GM23338 (cell line): ENCODE measurements at regions not wholly inside any gene's neighbourhood (a gene's known extent, or its start where the extent isn't known, plus 50 kb on each side); places are given as distances from the start of the nearest gene placed in this dataset.

ENCODE experiments used
- ATAC-seq: fragments of 200-7000 bp; cut with Tn5 transposase; 3 replicates; pipeline ENCODE4 v1.9.1; 2020
- DNase-seq: peaks from one replicate; pipeline ENCODE4 v3.0.0-alpha.2; 2015; ENCODE audit warnings: low spot score
- H2AFZ ChIP-seq: fragments of 200-600 bp; sonication (generic); 2 replicates; pipeline ENCODE4 v1.8.0; 2016; ENCODE audit warnings: antibody characterized with exemption, mild to moderate bottlenecking, moderate library complexity
- H3F3A ChIP-seq: fragments of 200-600 bp; sonication (generic); replicated peaks from 2 replicates; pipeline ENCODE4 v1.8.0; 2017; ENCODE audit warnings: antibody characterized with exemption, mixed run types, low read depth
- H3K27ac ChIP-seq: fragments of 200-600 bp; sonication (generic); 2 replicates; pipeline ENCODE4 v1.6.1; 2016; ENCODE audit warnings: low read depth
- H3K27me3 ChIP-seq: fragments of 200-600 bp; sonication (generic); 2 replicates; pipeline ENCODE4 v1.8.0; 2016; ENCODE audit warnings: mild to moderate bottlenecking, mixed run types, moderate library complexity; ENCODE audit not compliant: insufficient read depth
- H3K36me3 ChIP-seq: fragments of 200-600 bp; sonication (generic); 2 replicates; pipeline ENCODE4 v1.8.0; 2016; ENCODE audit warnings: mild to moderate bottlenecking; ENCODE audit not compliant: insufficient read depth
- H3K4me1 ChIP-seq: fragments of 200-600 bp; sonication (generic); 2 replicates; pipeline ENCODE4 v1.8.0; 2016; ENCODE audit warnings: mild to moderate bottlenecking, moderate library complexity; ENCODE audit not compliant: insufficient read depth
- H3K4me2 ChIP-seq: fragments of 200-600 bp; sonication (generic); 2 replicates; pipeline ENCODE4 v1.7.1; 2017; ENCODE audit warnings: mixed run types
- H3K4me3 ChIP-seq: fragments of 200-600 bp; sonication (generic); 2 replicates; pipeline ENCODE4 v1.6.1; 2016; ENCODE audit warnings: mixed run types
- H3K79me2 ChIP-seq: fragments of 200-600 bp; sonication (generic); replicated peaks from 2 replicates; pipeline ENCODE4 v1.8.0; 2017; ENCODE audit warnings: mild to moderate bottlenecking; ENCODE audit not compliant: insufficient read depth
- H3K9me2 ChIP-seq: fragments of 200-600 bp; sonication (generic); 2 replicates; pipeline ENCODE4 v1.8.0; 2017; ENCODE audit not compliant: insufficient read depth
- H4K20me1 ChIP-seq: fragments of 200-600 bp; sonication (generic); replicated peaks from 2 replicates; pipeline ENCODE4 v1.8.0; 2017; ENCODE audit warnings: mild to moderate bottlenecking; ENCODE audit not compliant: insufficient read depth
- H3K27ac Mint-ChIP-seq: 2 replicates; pipeline ENCODE4 v1.8.0; 2020; ENCODE audit warnings: inconsistent platforms, mild to moderate bottlenecking, moderate library complexity, mixed read lengths
- H3K27me3 Mint-ChIP-seq: 3 replicates; pipeline ENCODE4 v1.8.0; 2022; ENCODE audit warnings: low read depth, mild to moderate bottlenecking, moderate library complexity, mixed read lengths, inconsistent platforms; ENCODE audit not compliant: insufficient read depth, poor library complexity
- H3K36me3 Mint-ChIP-seq: 3 replicates; pipeline ENCODE4 v1.8.0; 2021; ENCODE audit warnings: low read depth, mild to moderate bottlenecking, inconsistent platforms, moderate library complexity, mixed read lengths
- H3K4me1 Mint-ChIP-seq: 3 replicates; pipeline ENCODE4 v1.8.0; 2020; ENCODE audit warnings: mild to moderate bottlenecking, inconsistent platforms, mixed read lengths
- H3K4me3 Mint-ChIP-seq: 3 replicates; pipeline ENCODE4 v1.8.0; 2021; ENCODE audit warnings: moderate library complexity, mild to moderate bottlenecking, inconsistent platforms, mixed read lengths
- H3K9me3 Mint-ChIP-seq: 3 replicates; pipeline ENCODE4 v1.8.0; 2020; ENCODE audit warnings: moderate library complexity, mild to moderate bottlenecking, inconsistent platforms, mixed read lengths
- CREB1 ChIP-seq: fragments of 250-450 bp; sonication (Bioruptor Pico); IDR thresholded peaks from 2 replicates; pipeline ENCODE4 v1.5.0; 2020; ENCODE audit warnings: low read depth, mild to moderate bottlenecking, moderate library complexity
- CTCF ChIP-seq, 2 experiments: fragments of 200-600 bp in 1 of 2; sonication (generic) in 1 of 2; conservative IDR thresholded peaks; 2 replicates each; pipeline versions ENCODE4 v1.5.1 to v1.6.1; 2016 to 2017; ENCODE audit warnings: antibody characterized with exemption in 2 of 2, low read depth in 2 of 2, mild to moderate bottlenecking in 2 of 2, moderate library complexity in 1 of 2
- ETS1 ChIP-seq: IDR thresholded peaks from 2 replicates; pipeline ENCODE4 v1.6.1; 2016; ENCODE audit warnings: antibody characterized with exemption
- EZH2 ChIP-seq: fragments of 200-600 bp; sonication (generic); IDR thresholded peaks from one replicate; pipeline ENCODE4 v1.8.0; 2017; ENCODE audit warnings: antibody characterized with exemption, mild to moderate bottlenecking, low read depth; ENCODE audit not compliant: unreplicated experiment
- EZH2phosphoT487 ChIP-seq: fragments of 200-600 bp; sonication (generic); IDR thresholded peaks from one replicate; pipeline ENCODE4 v1.8.1; 2018; ENCODE audit warnings: antibody characterized with exemption; ENCODE audit not compliant: unreplicated experiment
- JUNB ChIP-seq: IDR thresholded peaks from one replicate; pipeline ENCODE4 v1.6.1; 2016; ENCODE audit warnings: antibody characterized with exemption; ENCODE audit not compliant: unreplicated experiment
- NANOG ChIP-seq: IDR thresholded peaks from 2 replicates; pipeline ENCODE4 v1.6.1; 2016; ENCODE audit warnings: antibody characterized with exemption, borderline replicate concordance
- POLR2AphosphoS5 ChIP-seq: IDR thresholded peaks from 2 replicates; pipeline ENCODE4 v1.6.1; 2016; ENCODE audit warnings: antibody characterized with exemption, low read depth
- REST ChIP-seq: IDR thresholded peaks from one replicate; pipeline ENCODE4 v1.6.1; 2018; ENCODE audit warnings: antibody characterized with exemption; ENCODE audit not compliant: unreplicated experiment
- STAT1 ChIP-seq: IDR thresholded peaks from one replicate; pipeline ENCODE4 v1.6.1; 2016; ENCODE audit warnings: antibody characterized with exemption; ENCODE audit not compliant: unreplicated experiment
- ZNF114 ChIP-seq: fragments of 250-450 bp; sonication (Bioruptor Pico); IDR thresholded peaks from 2 replicates; pipeline ENCODE4 v1.5.0; 2020; ENCODE audit warnings: mild to moderate bottlenecking, moderate library complexity
- ZNF331 ChIP-seq: fragments of 250-450 bp; sonication (Bioruptor Pico); IDR thresholded peaks from 2 replicates; pipeline ENCODE4 v1.5.0; 2020; ENCODE audit warnings: low read depth, mild to moderate bottlenecking, moderate library complexity
- ZNF462 ChIP-seq: fragments of 250-450 bp; sonication (Bioruptor Pico); IDR thresholded peaks from 2 replicates; pipeline ENCODE4 v1.5.0; 2020; ENCODE audit warnings: mild to moderate bottlenecking, moderate library complexity

- TF ChIP-seq ZNF331 (no peak), EZH2 (no peak)
Measured at GRCh38 chr1:13918862-13919261, 218.9 kb downstream of the PRDM2 start (continued).

GRCh38 chr1:13921190-13921589, 221.2 kb downstream of the PRDM2 start:
- H3K27me3 ChIP-seq: no peaks in the 10 kb centered on the region

More at GRCh38 chr1:13921190-13921589, 221.2 kb downstream of the PRDM2 start:
- H3K79me2 ChIP-seq: no peaks in the 10 kb centered on the region
- Mint-ChIP-seq H3K9me3 (peaks cover 24% of the 10 kb centered on the region), H3K27ac (no peak overlapping the region), H3K27me3 (peaks cover 6% of the 10 kb centered on the region), H3K36me3 (peaks cover 4% of the 10 kb centered on the region; the same call in 2 of the 3 replicates), H3K4me1 (peaks cover 4% of the 10 kb centered on the region; the same call in 2 of the 3 replicates), H3K4me3 (no peak overlapping the region)
- no peak overlapping the region for H3K4me2 ChIP-seq
- H2AFZ ChIP-seq: no peak overlapping the region
- ATAC-seq (no peak), DNase-seq (no peak)
- H3K36me3 ChIP-seq: no peaks in the 10 kb centered on the region; the same call in 1 of the 2 replicates
- H3K4me3 ChIP-seq: no peak overlapping the region
- no peak for TF ChIP-seq ZNF114 (CRISPR knock-in tag)
- no peak for TF ChIP-seq STAT1
- TF ChIP-seq ZNF462 (CRISPR knock-in tag): no peak
- TF ChIP-seq EZH2: no peak
- no peak for TF ChIP-seq CREB1 (CRISPR knock-in tag)
- no peak for TF ChIP-seq EZH2phosphoT487
- TF ChIP-seq CTCF (conservative IDR thresholded peaks at IDR 0.05; ENCODE audit: low read depth in 2 of 2): no peak
- TF ChIP-seq ETS1: no peak
- TF ChIP-seq REST: no peak
- TF ChIP-seq JUNB: no peak
- no peak for TF ChIP-seq NANOG
- no peak for TF ChIP-seq ZNF331
- no peak for TF ChIP-seq POLR2AphosphoS5
- H3K9me2 ChIP-seq: peaks cover 4% of the 10 kb centered on the region; the same call in 1 of the 2 replicates
- no peaks in the 10 kb centered on the region for H4K20me1 ChIP-seq
- H3K4me1 ChIP-seq: no peaks in the 10 kb centered on the region
- no peaks in the 10 kb centered on the region for H3F3A ChIP-seq
- no peak overlapping the region for H3K27ac ChIP-seq
